ENCODE measurements at regions not wholly inside any gene's neighbourhood (a gene's known extent, or its start where the extent isn't known, plus 50 kb on each side); places are given as distances from the start of the nearest gene placed in this dataset.

- H3K36me3 Mint-ChIP-seq (ENCODE audit: low read depth, unreplicated experiment): peaks cover 3% of the 10 kb centered on the region
- H3K27ac Mint-ChIP-seq (ENCODE audit: unreplicated experiment): no peak overlapping the region
- no peak overlapping the region for H3K4me3 Mint-ChIP-seq (ENCODE audit: unreplicated experiment)
- no peak for DNase-seq (ENCODE audit: low spot score)
- H3K27me3 Mint-ChIP-seq (ENCODE audit: unreplicated experiment): peaks cover 4% of the 10 kb centered on the region
- no peaks in the 10 kb centered on the region for H3K9me3 Mint-ChIP-seq (ENCODE audit: unreplicated experiment)
- TF ChIP-seq CTCF (IDR thresholded peaks at IDR 0.05; ENCODE audit: unreplicated experiment): no peak
- no peaks in the 10 kb centered on the region for H3K4me1 Mint-ChIP-seq (ENCODE audit: unreplicated experiment)
These were observed 76.1 kb upstream of the UQCRFS1 start for GRCh38 chr19:29289020-29289419.

DNA sequence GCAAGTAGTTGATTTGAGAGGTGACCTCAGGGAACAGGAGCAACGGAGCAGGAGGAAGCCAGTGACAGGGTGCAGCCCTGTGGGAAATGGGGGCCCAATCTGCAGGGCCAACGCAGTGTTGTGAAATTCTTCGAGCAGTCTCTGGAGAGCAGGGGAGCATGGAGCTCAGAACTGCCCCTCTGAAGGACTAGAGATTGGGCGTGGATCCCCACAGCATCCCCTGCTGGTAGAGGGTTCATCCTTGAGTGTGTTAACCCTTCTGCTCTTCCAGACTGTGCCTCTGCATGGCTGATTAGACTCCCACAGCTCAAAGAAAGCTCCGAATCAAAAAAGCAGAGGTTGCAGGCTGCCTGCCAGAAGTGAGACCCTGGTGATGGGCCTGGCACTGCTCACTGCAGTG lies 77.9 kb upstream of the UQCRFS1 start:
- Mint-ChIP-seq H3K4me3 (ENCODE audit: unreplicated experiment) (no peak overlapping the region), H3K4me1 (ENCODE audit: unreplicated experiment) (no peaks in the 10 kb centered on the region), H3K27ac (ENCODE audit: unreplicated experiment) (no peak overlapping the region), H3K36me3 (ENCODE audit: low read depth, unreplicated experiment) (peaks cover 3% of the 10 kb centered on the region), H3K27me3 (ENCODE audit: unreplicated experiment) (peaks cover 4% of the 10 kb centered on the region), H3K9me3 (ENCODE audit: unreplicated experiment) (no peaks in the 10 kb centered on the region)
- TF ChIP-seq CTCF (IDR thresholded peaks at IDR 0.05; ENCODE audit: unreplicated experiment): no peak
- DNase-seq (ENCODE audit: low spot score): no peak

- H3K27ac Mint-ChIP-seq (ENCODE audit: unreplicated experiment): no peak overlapping the region
- H3K27me3 Mint-ChIP-seq (ENCODE audit: unreplicated experiment): peaks cover 4% of the 10 kb centered on the region
- DNase-seq (ENCODE audit: low spot score): no peak
- H3K36me3 Mint-ChIP-seq (ENCODE audit: low read depth, unreplicated experiment): peaks cover 3% of the 10 kb centered on the region
- H3K4me1 Mint-ChIP-seq (ENCODE audit: unreplicated experiment): no peaks in the 10 kb centered on the region
- TF ChIP-seq CTCF (IDR thresholded peaks at IDR 0.05; ENCODE audit: unreplicated experiment): no peak
- no peak overlapping the region for H3K4me3 Mint-ChIP-seq (ENCODE audit: unreplicated experiment)
- no peaks in the 10 kb centered on the region for H3K9me3 Mint-ChIP-seq (ENCODE audit: unreplicated experiment)
These were observed 79.2 kb upstream of the UQCRFS1 start for GRCh38 chr19:29292153-29292552.

- no peak overlapping the region for H3K4me3 Mint-ChIP-seq (ENCODE audit: unreplicated experiment)
- no peaks in the 10 kb centered on the region for H3K4me1 Mint-ChIP-seq (ENCODE audit: unreplicated experiment)
- TF ChIP-seq CTCF (IDR thresholded peaks at IDR 0.05; ENCODE audit: unreplicated experiment): no peak
- H3K9me3 Mint-ChIP-seq (ENCODE audit: unreplicated experiment): no peaks in the 10 kb centered on the region
- H3K27me3 Mint-ChIP-seq (ENCODE audit: unreplicated experiment): peaks cover 7% of the 10 kb centered on the region
- H3K36me3 Mint-ChIP-seq (ENCODE audit: low read depth, unreplicated experiment): peaks cover 3% of the 10 kb centered on the region
- DNase-seq (ENCODE audit: low spot score): no peak
- H3K27ac Mint-ChIP-seq (ENCODE audit: unreplicated experiment): no peak overlapping the region
These were observed 79.6 kb upstream of the UQCRFS1 start for GRCh38 chr19:29292562-29292961.

DNA sequence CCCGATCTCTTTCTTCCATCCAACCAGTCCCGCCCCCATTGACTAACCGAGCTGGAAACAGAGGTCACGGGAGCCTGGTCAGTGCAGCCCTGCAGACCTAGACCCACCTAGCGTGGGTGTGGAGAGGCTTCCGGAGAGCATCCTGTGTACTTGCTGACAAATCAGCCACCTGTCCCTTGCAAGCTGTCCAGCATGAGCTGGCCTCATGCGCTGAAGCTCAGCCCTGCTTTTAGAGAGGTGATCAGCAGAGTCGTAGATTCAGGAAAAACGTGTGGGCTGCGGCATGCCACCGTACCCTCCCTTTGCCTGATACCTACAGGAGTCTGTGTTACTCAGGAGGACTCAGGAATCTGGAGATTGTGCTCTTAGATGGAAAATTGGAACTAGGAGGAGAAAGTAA lies 80.3 kb upstream of the UQCRFS1 start:
- no peak for TF ChIP-seq CTCF (IDR thresholded peaks at IDR 0.05; ENCODE audit: unreplicated experiment)
- Mint-ChIP-seq H3K27me3 (ENCODE audit: unreplicated experiment) (peaks cover 9% of the 10 kb centered on the region), H3K36me3 (ENCODE audit: low read depth, unreplicated experiment) (peaks cover under 1% of the 10 kb centered on the region), H3K4me1 (ENCODE audit: unreplicated experiment) (no peaks in the 10 kb centered on the region), H3K4me3 (ENCODE audit: unreplicated experiment) (no peak overlapping the region), H3K27ac (ENCODE audit: unreplicated experiment) (no peak overlapping the region), H3K9me3 (ENCODE audit: unreplicated experiment) (no peaks in the 10 kb centered on the region)
- no peak for DNase-seq (ENCODE audit: low spot score)

Measured in endothelial cell (in vitro differentiated cells).